GM19372 (cell line): ENCODE measurements at regions not wholly inside any gene's neighbourhood (a gene's known extent, or its start where the extent isn't known, plus 50 kb on each side); places are given as distances from the start of the nearest gene placed in this dataset.

Experiments used
- ATAC-seq: cut with Tn5 transposase; IDR thresholded peaks from one replicate; pipeline ENCODE4 v1.9.1; 2021; ENCODE audit warnings: mild to moderate bottlenecking, low read depth, moderate library complexity; ENCODE audit not compliant: unreplicated experiment

GRCh38 chr2:180124273-180125139 lies 117.4 kb upstream of the CWC22 start:
- ATAC-seq = peak; percentile 66

- ATAC-seq = no peak
These were observed 115.8 kb upstream of the CWC22 start for GRCh38 chr2:180122874-180123273.

GRCh38 chr2:180115675-180116074 lies 108.6 kb upstream of the CWC22 start:
- ATAC-seq = no peak

- no peak for ATAC-seq
These were observed 108.2 kb upstream of the CWC22 start for GRCh38 chr2:180115269-180115668.

GRCh38 chr2:180111901-180112300 lies 104.8 kb upstream of the CWC22 start:
- ATAC-seq = no peak

- ATAC-seq = no peak
These were observed 103.4 kb upstream of the CWC22 start for GRCh38 chr2:180110469-180110868.

GRCh38 chr2:180101846-180102245 lies 94.7 kb upstream of the CWC22 start:
- no peak for ATAC-seq

GRCh38 chr2:180099308-180099707 lies 92.2 kb upstream of the CWC22 start:
- ATAC-seq = no peak

GRCh38 chr2:180085144-180085543 lies 78.0 kb upstream of the CWC22 start:
- no peak for ATAC-seq

- no peak for ATAC-seq
These were observed 70.3 kb upstream of the CWC22 start for GRCh38 chr2:180077295-180077906.

- ATAC-seq = no peak
These were observed 68.8 kb upstream of the CWC22 start for GRCh38 chr2:180075870-180076269.

GRCh38 chr2:180071797-180072196 lies 64.7 kb upstream of the CWC22 start:
- no peak for ATAC-seq

GRCh38 chr2:180063494-180064092 lies 56.5 kb upstream of the CWC22 start:
- no peak for ATAC-seq

GRCh38 chr2:180062178-180062577 lies 55.1 kb upstream of the CWC22 start:
- no peak for ATAC-seq

- no peak for ATAC-seq
These were observed 54.4 kb upstream of the CWC22 start for GRCh38 chr2:180061546-180061945.

- ATAC-seq = no peak
These were observed 54.0 kb upstream of the CWC22 start for GRCh38 chr2:180061085-180061484.

- ATAC-seq = no peak
These were observed 51.9 kb upstream of the CWC22 start for GRCh38 chr2:180058993-180059392.

- ATAC-seq = no peak
These were observed 50.8 kb upstream of the CWC22 start for GRCh38 chr2:180057706-180058412.
